SU-DHL-6 (cell line): ENCODE measurements at regions not wholly inside any gene's neighbourhood (a gene's known extent, or its start where the extent isn't known, plus 50 kb on each side); places are given as distances from the start of the nearest gene placed in this dataset.

Experiments used
- H2AFZ ChIP-seq: fragments of 200-600 bp; sonication (generic); 2 replicates; pipeline ENCODE4 v1.6.1; 2014; ENCODE audit warnings: low read depth, mild to moderate bottlenecking, moderate library complexity, mixed read lengths, antibody characterized with exemption, low read length; ENCODE audit not compliant: severe bottlenecking
- H3F3A ChIP-seq: fragments of 200-600 bp; shearing (Covaris generic); 2 replicates; pipeline ENCODE4 v1.6.0; 2016; ENCODE audit warnings: antibody characterized with exemption, mild to moderate bottlenecking; ENCODE audit not compliant: insufficient read depth
- H3K27ac ChIP-seq: fragments of 200-600 bp; sonication (generic); 2 replicates; pipeline ENCODE4 v1.5.1; 2016; ENCODE audit warnings: low read depth, mild to moderate bottlenecking, low read length, moderate library complexity, mixed read lengths
- H3K27me3 ChIP-seq: fragments of 200-600 bp; sonication (generic), shearing (Covaris generic); 2 replicates; pipeline ENCODE4 v1.6.0; 2014; ENCODE audit warnings: mild to moderate bottlenecking, low read length
- H3K36me3 ChIP-seq: fragments of 200-600 bp; sonication (generic); 2 replicates; pipeline ENCODE4 v1.6.1; 2014; ENCODE audit warnings: mild to moderate bottlenecking, low read length, mixed read lengths
- H3K4me2 ChIP-seq: fragments of 300-600, 200-600 bp; shearing (Covaris generic), sonication (generic); 2 replicates; pipeline ENCODE4 v1.6.0; 2014; ENCODE audit warnings: low read length, low read depth, mild to moderate bottlenecking; ENCODE audit not compliant: poor library complexity, severe bottlenecking
- H3K4me3 ChIP-seq: fragments of 200-600 bp; sonication (generic); 2 replicates; pipeline ENCODE4 v1.5.1; 2014; ENCODE audit warnings: antibody characterized with exemption, low read length, mild to moderate bottlenecking, mixed read lengths; ENCODE audit not compliant: insufficient read depth, poor library complexity, severe bottlenecking
- H3K79me2 ChIP-seq: fragments of 200-600 bp; sonication (generic); 2 replicates; pipeline ENCODE4 v1.6.1; 2014; ENCODE audit warnings: mild to moderate bottlenecking, low read length, moderate library complexity; ENCODE audit not compliant: insufficient read depth
- H3K9ac ChIP-seq: fragments of 200-600 bp; sonication (generic); 2 replicates; pipeline ENCODE4 v1.7.0; 2014; ENCODE audit warnings: mild to moderate bottlenecking, low read length
- H3K9me2 ChIP-seq: fragments of 200-600 bp; sonication (generic); replicated peaks from 2 replicates; pipeline ENCODE4 v1.6.1; 2014; ENCODE audit warnings: low read length; ENCODE audit not compliant: insufficient read depth
- H3K9me3 ChIP-seq: fragments of 200-600 bp; sonication (generic); 2 replicates; pipeline ENCODE4 v1.6.1; 2014; ENCODE audit warnings: low read length, mixed read lengths; ENCODE audit not compliant: insufficient read depth
- H4K20me1 ChIP-seq: fragments of 200-600 bp; sonication (generic); 2 replicates; pipeline ENCODE4 v1.6.1; 2014; ENCODE audit warnings: low read depth, mild to moderate bottlenecking, antibody characterized with exemption, low read length, moderate library complexity, mixed read lengths
- EZH2phosphoT487 ChIP-seq: fragments of 200-600 bp; sonication (generic), shearing (Covaris generic); conservative IDR thresholded peaks from 2 replicates; pipeline ENCODE4 v1.6.1; 2018; ENCODE audit warnings: mild to moderate bottlenecking, antibody characterized with exemption, low read length, moderate library complexity, mixed read lengths
- TF ChIP-seq, protein P1 (sequence below): fragments of 200-600 bp; sonication (generic); IDR thresholded peaks from one replicate; pipeline ENCODE4 v1.5.1; 2017; ENCODE audit warnings: antibody characterized with exemption, mild to moderate bottlenecking, low read length, moderate library complexity; ENCODE audit not compliant: insufficient read depth, poor library complexity, severe bottlenecking

DNA sequence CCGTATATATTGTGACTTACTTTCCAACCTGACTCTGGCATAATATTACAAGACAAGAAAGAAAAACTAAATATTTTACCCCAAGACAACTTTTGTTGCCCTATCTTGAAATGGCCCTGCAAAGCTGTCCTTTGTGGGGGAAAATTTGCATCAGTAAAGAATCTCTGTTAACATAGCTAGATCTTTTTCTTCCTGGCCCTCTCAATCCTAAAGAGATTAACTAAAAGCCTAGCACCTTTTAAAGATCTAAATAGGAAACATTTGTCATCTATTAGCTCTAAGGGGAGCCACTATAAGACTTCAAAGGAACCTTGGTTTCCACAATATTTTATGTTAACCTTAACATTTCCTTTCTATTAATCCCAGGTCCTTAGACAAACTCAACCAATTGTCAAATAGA is 199.0 kb upstream of the SLITRK3 start:
- H3K9me3 ChIP-seq, result no peaks in the 10 kb centered on the region
- no peak overlapping the region for H2AFZ ChIP-seq
- H3K36me3 ChIP-seq, result no peaks in the 10 kb centered on the region
- H4K20me1 ChIP-seq, result no peaks in the 10 kb centered on the region
- TF ChIP-seq, protein P1, sequence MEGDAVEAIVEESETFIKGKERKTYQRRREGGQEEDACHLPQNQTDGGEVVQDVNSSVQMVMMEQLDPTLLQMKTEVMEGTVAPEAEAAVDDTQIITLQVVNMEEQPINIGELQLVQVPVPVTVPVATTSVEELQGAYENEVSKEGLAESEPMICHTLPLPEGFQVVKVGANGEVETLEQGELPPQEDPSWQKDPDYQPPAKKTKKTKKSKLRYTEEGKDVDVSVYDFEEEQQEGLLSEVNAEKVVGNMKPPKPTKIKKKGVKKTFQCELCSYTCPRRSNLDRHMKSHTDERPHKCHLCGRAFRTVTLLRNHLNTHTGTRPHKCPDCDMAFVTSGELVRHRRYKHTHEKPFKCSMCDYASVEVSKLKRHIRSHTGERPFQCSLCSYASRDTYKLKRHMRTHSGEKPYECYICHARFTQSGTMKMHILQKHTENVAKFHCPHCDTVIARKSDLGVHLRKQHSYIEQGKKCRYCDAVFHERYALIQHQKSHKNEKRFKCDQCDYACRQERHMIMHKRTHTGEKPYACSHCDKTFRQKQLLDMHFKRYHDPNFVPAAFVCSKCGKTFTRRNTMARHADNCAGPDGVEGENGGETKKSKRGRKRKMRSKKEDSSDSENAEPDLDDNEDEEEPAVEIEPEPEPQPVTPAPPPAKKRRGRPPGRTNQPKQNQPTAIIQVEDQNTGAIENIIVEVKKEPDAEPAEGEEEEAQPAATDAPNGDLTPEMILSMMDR, result no peak
- no peak for TF ChIP-seq EZH2phosphoT487
- no peak overlapping the region for H3K27ac ChIP-seq
- no peaks in the 10 kb centered on the region for H3F3A ChIP-seq
- H3K79me2 ChIP-seq, result no peaks in the 10 kb centered on the region
- H3K4me3 ChIP-seq, result no peak overlapping the region
- no peaks in the 10 kb centered on the region for H3K9me2 ChIP-seq
- no peak overlapping the region for H3K9ac ChIP-seq
- H3K4me2 ChIP-seq, result no peak overlapping the region
- no peaks in the 10 kb centered on the region for H3K27me3 ChIP-seq

DNA sequence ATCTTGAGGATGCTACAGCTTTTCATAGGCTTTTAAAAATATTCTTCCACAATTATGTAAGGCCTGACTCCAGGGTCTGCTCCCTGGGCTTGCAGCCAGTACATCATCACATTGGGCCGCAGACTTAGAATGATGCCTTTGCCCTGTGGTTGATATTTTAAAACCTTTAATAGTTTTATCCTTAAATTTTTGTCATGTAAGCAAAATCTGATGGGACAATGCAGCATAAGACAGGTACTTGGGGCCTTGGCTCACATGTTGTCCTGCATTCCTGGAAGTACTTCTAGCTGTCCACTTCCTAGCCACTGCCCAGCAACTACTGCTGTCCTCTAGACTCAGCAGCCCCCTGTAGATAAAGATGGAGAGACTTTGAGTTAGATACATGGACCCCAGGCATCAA is 197.3 kb upstream of the SLITRK3 start:
- no peak overlapping the region for H3K9ac ChIP-seq
- H3K9me2 ChIP-seq, result no peaks in the 10 kb centered on the region
- TF ChIP-seq, protein P1, result no peak
- TF ChIP-seq EZH2phosphoT487, result no peak
- no peaks in the 10 kb centered on the region for H3F3A ChIP-seq
- H3K9me3 ChIP-seq, result no peaks in the 10 kb centered on the region
- no peaks in the 10 kb centered on the region for H4K20me1 ChIP-seq
- H3K27ac ChIP-seq, result no peak overlapping the region
- no peak overlapping the region for H3K4me3 ChIP-seq
- H3K79me2 ChIP-seq, result no peaks in the 10 kb centered on the region
- no peaks in the 10 kb centered on the region for H3K27me3 ChIP-seq
- no peaks in the 10 kb centered on the region for H3K36me3 ChIP-seq
- H3K4me2 ChIP-seq, result no peak overlapping the region
- no peak overlapping the region for H2AFZ ChIP-seq

DNA sequence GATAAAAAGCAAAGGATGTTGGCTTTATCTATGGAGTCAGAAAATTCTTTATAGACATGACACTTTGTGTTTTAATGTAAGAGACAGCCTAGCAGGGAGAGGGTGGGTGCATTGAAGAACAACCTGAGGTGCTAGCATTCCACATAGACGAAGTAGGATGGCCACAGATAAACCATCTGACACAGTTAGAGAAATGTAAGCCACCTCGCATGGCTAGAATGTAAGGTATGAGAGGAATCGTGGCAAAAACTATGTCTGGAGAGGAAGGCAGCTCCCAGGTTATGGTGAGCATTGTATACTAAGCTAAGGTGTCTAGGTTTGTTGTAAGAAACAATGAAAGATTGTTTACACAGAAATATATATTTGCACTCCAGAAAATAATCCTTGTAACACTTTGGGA is 194.0 kb upstream of the SLITRK3 start:
- Histone ChIP-seq H3K9ac (no peak overlapping the region), H3F3A (no peaks in the 10 kb centered on the region), H3K9me3 (no peaks in the 10 kb centered on the region), H3K9me2 (no peaks in the 10 kb centered on the region), H3K27me3 (no peaks in the 10 kb centered on the region), H4K20me1 (no peaks in the 10 kb centered on the region), H3K36me3 (no peaks in the 10 kb centered on the region), H3K79me2 (no peaks in the 10 kb centered on the region), H2AFZ (peak overlapping the region; percentile 66), H3K4me2 (no peak overlapping the region), H3K4me3 (no peak overlapping the region), H3K27ac (no peak overlapping the region)
- TF ChIP-seq, protein P1, result no peak
- TF ChIP-seq EZH2phosphoT487, result no peak
